PC-9 (cell line): ENCODE measurements at regions not wholly inside any gene's neighbourhood (a gene's known extent, or its start where the extent isn't known, plus 50 kb on each side); places are given as distances from the start of the nearest gene placed in this dataset.

Source experiments
- CTCF ChIP-seq: fragments of 200-600 bp; sonication (generic); conservative IDR thresholded peaks from 2 replicates; pipeline ENCODE4 v1.6.1; 2017; ENCODE audit warnings: mixed run types, antibody characterized with exemption, mild to moderate bottlenecking, moderate library complexity
- EZH2 ChIP-seq: fragments of 200-600 bp; sonication (generic); IDR thresholded peaks from 2 replicates; pipeline ENCODE4 v1.8.0; 2017; ENCODE audit warnings: antibody characterized with exemption, low read depth

- TF ChIP-seq CTCF: no peak
- no peak for TF ChIP-seq EZH2
Observed at GRCh38 chr5:109945097-109945678, 255.5 kb downstream of the MAN2A1 start.
